DMS153 treated with DMSO at 0.1 percent for 48 hours (cell line): ENCODE measurements at regions not wholly inside any gene's neighbourhood (a gene's known extent, or its start where the extent isn't known, plus 50 kb on each side); places are given as distances from the start of the nearest gene placed in this dataset.

ENCODE experiments used
- DNase-seq: peaks from one replicate; lab custom pipeline; 2025; ENCODE audit not compliant: unreplicated experiment; lab: John Stamatoyannopoulos, UW

DNA sequence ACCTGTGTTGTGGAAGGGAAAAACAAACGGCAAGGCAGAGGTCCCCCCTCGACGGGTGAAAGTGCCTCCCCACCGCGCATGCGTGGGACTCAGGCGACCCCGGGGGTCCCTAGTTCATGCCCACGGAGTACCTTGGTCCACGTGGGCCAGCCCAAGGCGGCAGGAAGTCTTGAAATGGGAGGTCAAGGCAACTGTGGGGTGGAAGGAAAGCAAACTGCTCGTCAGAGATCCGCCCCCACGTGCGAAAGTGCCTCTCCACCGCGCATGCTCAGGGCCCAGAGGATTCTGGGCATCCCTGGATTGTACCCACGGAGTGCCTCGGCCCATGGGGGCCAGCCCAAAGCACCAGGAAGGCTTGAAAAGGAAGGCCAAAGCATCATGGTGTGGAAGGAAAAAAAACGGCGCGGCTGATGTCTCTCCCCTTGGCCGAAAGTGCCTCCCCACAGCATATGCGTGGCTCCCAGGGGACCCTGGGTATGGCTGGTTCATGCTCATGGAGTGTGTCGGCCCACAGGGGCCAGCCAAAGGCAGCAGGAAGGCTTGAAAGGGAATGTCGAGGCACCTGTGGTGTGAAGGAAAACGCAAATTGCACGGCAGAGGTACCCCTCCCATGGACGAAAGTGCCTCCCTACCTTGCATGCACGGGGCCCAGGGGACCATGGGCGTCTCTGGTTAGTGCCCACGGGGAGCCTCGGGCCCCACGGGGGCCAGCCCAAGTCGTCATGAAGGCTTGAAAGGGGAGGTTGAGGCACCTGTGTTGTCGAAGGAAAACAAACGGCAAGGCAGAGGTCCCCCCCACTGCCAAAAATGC, 369.7 kb downstream of the ALG10 start:
- DNase-seq: no peak

DNA sequence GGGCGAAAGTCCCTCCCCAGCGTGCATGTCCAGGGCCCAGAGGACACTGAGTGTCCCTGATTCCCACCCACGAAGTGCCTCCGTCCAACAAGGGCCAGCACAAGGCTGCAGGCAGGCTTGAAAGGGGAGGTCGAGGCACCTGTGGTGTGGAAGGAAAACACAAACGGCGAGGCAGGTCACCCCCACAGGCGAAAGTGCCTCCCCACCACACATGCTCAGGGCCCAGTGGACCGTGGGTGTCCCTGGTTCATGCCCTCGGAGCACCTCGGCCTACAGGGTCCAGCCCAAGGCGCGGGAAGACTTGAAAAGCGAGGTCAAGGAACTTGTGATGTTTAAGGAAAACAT, 370.4 kb downstream of the ALG10 start:
- no peak for DNase-seq

DNA sequence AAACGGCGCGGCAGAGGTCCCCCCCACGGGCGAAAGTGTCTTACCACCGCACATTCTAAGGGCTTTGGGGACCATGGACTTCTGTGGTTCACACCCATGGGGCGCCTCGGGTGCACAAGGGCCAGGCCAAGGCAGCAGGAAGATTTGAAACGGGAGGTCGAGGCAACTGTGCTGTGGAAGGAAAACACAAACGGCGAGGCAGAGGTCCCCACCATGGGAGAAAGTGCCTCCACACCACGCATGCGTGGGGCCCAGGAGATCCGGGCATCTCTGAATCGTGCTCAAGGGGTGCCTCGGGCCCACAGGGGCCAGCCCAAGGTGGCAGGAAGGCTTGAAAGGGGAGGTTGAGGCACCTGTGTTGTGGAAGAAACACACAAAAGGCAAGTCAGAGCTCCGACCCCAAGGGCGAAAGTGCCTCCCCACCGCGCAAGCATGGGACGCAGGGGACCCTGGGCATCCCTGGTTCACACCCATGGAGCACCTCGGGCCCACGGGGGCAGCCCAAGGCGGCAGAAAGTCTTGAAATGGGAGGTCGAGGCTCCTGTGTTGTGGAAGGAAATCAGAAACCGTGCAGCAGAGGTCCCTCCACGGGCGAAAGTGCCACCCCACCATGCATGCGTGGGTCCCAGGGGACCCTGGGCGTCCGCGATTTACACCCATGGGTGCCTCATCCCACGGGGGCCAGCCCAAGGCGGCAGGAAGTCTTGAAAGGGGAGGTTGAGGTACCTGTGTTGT, 371.0 kb downstream of the ALG10 start:
- DNase-seq: no peak

GRCh38 chr12:34393821-34394150, 371.5 kb downstream of the ALG10 start:
- DNase-seq: no peak

DNA sequence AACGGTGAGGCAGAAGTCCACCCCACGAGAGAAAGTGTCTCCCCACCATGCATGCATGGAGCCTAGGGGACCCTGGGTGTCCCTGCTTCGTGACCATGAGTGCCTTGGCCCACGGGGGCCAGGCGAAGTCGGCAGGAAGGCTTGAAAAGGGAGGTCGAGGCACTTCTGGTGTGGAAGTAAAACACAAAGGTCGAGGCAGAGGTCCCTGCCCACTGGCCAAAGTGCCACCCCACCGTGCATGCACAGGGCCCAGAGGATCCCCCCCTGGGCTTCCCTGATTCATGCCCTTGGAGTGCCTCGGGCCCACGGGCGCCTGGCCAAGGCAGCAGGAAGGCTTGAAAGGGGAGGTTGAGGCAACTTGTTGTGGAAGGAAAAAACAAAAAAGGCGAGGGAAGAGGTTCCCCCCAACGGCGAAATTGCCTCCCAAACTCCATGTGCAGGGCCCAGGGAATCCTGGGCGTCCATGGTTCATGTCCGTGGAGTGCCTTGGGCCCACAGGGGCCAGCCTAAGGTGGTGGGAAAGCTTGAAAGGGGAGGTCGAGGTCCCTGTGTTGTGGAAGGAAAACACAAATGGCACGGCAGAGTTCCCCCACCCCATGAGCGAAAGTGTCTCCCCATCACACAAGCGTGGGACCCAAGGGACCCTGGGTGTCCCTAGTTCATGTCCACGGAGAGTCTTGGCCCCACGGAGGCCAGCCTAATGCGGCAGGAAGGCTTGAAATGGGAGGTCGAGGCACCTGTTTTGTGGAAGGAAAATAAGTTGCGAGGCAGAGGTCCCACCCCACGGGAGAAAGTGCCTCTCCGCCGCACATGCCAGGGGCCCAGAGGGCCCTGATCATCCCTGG, 372.1 kb downstream of the ALG10 start:
- DNase-seq: no peak

DNA sequence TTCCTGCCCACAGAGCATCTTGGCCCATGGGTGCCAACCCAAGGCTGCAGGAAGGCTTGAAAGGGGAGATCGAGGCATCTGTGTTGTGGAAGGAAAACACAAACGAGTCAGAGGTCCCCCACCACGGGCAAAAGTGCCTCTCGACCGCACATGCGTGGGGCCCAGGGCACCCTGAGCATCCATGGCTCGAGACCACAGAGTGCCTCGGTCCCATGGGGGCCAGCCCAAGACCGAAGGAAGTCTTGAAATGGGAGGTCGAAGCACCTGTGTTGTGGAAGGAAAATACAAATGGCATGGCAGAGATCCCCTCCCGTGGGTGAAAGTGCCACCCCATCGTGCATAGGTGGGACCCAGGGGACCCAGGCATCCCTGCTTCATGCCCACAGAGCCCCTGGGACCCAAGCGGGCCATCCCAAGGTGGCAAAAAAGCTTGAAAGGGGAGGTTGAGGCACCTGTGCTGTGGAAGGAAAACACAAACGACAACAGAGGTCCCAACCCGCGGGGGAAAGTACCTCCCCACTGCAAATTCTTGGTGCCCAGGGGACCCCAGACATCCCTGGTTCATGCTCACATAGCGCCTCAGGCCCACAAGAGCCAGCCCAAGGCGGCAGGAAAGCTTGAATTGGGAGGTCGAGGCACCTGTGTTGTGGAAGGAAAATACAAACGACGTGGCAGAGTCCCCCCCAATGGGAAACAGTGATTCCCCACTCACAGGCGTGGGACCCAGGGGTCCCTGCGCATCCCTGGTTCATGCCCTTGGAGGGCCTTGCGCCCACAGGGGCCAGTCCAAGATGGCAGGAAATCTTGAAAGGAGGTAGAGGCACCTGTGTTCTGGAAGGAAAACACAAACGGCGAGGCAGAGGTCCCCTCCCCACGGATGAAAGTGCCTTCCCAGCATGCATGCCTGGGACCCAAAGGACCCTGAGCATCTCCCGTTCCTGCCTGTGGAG, 373.0 kb downstream of the ALG10 start:
- DNase-seq: no peak

DNA sequence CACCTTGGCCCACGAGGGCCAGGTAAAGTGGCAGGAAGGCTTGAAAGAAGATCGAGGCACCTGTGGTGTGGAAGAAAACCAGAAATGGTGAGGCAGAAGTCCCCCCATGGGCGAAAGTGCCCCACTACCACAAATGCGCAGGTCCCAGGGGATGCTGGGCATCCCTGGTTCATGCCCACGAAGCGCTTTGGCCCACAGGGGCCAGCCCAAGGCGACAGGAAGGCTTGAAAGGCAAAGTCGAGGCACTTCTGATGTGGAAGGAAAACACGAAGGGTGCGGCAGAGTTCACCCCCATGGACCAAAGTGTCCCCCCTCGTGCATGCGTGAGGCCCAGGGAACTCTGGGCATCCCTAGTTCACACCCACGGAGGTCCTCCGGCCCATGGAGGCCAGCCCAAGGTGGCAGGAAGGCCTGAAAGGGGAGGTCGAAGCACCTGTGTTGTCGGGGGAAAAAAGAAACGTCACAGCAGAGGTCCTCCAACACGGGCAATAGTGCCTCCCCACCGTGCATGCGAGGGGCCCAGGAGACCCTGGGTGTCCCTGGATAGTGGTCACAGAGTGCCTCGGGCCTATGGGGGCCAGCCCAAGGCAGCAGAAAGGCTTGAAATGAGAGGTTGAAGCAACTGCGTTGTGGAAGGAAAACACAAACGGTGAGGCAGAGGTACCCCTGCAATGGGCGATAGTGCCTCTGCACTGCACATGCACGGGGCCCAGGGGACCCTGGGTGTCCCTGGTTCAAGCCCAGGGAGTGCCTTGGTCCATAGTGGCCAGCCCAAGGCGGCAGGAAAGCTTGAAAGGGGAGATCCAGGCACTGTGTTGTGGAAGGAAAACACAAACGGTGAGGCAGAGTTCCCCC, 373.9 kb downstream of the ALG10 start:
- no peak for DNase-seq

DNA sequence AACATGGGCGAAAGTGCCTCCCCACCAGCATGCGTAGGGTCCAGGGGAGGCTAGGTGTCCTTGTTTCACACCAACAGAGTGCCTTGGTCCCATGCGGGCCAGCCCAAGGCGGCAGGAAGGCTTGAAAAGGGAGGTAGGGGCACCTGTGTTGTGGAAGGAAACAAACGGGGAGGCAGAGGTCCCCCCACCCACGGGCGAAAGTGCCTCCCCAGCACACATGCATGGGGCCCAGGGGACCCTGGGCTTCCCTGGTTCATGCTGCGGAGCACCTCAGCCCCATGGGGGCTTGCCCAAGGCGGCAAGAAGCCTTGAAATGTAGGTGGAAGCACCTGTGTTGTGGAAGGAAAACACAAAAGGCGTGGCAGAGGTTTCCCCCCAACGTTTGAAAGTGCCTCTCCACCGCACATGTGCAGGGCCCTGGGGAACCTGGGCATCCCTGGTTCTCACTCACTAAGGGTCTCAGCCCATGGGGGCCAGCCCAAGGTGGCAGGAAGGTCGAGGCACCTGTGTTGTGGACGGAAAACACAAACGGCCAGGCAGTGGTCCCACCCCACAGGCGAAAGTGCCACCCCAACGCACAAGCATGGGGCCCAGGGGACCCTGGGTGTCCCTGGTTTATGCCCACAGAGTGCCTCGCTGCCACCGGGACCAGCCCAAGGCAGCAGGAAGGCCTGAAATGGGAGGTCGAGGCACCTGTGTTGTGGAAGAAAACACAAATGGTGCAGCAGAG, 374.7 kb downstream of the ALG10 start:
- no peak for DNase-seq

DNA sequence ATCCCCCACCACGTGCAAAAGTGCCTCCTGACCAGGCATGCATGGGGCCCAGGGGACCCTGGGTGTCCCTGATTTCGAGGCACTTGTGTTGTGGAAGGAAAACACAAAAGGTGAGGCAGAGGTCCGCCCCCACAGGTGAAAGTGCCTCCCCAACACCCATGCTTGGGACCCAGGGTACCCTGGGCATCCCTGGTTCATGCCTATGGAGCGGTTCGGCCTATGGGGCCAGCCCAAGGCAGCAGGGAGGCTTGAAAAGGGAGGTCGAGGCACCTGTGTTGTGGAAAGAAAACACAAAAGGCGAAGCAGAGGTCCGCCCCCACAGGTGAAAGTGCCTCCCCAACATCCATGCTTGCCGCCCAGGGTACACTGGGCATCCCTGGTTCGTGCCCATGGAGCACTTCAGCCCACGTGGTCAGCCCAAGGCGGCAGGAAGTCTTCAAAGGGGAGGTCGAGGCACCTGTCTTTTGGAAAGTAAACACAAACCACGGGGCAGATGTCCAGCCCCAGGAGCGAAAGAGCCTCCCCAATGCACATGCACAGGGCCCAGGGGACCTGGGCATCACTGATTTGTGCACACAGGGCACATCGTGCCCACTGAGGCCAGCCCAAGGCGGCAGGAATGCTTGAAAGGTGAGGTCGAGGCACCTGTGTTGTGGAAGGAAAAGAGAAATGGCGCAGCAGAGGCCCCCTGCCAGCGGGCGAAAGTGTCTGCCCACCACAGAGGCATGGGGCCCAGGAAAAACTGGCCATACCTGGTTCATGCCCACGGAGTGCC, 375.5 kb downstream of the ALG10 start:
- no peak for DNase-seq

DNA sequence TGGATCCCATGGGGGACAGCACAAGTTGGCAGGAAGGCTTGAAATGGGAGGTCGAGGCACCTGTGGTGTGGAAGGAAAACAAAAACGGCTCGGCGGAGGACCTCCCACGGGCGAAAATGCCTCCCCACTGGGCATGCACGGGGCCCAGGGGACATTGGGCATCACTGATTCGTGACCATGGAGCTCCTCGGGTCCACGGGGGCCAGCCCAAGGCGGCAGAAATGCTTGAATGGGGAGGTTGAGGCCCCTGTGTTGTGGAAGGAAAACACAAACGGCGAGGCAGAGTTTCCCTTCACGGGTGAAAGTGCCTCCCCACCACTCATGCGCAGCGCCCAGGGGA, 376.0 kb downstream of the ALG10 start:
- no peak for DNase-seq

DNA sequence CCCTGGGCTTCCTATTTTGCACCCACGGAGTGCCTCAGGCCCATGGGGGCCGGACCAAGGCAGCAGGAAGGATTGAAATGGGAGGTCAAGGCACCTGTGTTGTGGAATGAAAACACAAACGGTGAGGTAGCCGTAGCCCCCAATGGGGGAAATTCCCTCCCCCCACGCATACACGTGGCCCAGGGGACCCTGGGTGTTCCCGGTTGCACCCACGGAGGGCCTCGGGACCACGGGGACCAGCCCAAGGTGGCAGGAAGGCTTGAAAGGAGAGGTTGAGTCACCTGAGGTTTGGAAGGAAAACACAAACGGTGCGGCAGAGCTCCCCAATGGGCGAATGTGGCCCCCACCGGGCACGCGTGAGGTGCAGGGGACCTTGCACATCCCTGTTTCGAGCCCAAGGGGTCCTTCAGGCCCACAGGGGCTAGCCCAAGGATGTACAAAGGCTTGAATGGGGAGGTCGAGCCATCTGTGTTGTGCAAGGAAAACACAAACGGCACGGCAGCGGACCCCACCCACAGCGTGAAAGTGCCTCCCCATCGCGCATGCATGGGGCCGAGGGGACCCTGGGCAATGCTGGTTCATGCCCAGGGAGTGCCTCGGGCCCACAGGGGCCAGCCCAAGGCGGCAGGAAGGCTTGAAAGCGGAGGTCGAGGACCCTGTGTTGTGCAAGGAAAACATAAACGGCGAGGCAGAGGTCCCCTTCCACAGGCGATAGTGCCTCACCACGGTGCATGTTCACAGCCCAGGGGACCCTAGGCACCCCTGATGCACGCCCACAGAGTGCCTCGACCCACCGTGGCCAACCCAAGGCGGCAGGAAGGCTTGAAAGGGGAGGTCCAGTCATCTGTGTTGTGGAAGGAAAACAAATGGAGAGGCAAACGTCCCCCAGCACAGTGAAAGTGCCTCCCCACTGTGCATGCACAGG, 376.7 kb downstream of the ALG10 start:
- no peak for DNase-seq

DNA sequence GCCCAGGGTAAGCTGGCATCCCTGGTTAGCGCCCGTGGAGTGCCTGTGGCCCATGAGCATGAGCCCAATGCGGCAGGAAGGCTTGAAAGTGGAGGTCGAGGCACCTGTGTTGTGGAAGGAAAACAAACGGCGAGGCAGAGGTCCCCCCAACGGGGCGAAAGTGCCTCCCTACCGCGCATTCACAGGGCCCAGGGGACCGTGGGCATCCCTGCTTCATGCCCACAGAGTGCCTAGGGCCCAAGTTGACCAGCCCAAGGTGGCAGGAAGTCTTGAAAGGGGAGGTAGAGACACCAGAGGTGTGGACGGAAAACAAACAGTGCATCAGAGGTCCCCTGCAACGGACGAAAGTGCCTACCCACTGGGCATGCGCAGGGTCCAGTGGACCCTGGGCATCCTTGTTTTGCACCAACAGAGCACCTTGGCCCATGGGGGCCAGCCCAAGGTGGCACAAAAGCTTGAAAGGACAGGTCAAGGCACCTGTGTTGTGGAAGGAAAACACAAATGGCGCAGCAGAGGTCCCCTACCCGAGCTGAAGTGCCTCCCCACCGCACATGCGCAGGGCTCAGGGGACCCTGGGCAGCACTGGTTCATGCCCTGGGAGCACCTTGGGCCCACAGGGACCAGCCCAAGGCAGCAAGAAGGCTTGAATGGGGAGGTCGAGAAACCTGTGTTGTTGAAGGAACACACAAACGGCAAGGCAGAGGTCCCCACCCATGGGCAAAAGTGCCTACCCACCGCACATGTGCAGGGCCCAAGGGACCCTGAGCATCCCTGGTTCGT, 377.5 kb downstream of the ALG10 start:
- DNase-seq: no peak

DNA sequence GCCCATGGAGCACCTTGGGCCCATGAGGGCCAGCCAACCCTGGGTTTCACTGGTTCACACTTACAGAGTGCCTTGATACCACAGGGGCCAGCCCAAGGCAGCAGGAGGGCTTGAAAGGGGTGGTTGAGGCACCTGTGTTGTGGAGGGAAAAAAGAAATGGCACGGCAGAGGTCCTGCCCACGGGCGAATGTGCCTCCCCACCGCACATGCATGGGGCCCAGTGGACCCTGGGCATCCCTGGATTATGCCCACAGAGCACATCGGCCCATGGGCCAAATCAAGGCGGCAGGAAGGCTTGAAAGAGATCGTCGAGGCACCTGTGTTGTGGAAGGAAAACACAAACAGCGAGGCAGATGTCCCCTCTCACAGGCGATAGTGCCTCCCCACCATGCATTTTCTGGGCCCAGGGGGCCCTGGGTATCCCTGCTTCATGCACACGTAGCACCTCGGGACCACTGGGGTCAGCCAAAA, 378.1 kb downstream of the ALG10 start:
- DNase-seq: no peak

GRCh38 chr12:34400986-34401658, 378.8 kb downstream of the ALG10 start:
- DNase-seq: no peak

DNA sequence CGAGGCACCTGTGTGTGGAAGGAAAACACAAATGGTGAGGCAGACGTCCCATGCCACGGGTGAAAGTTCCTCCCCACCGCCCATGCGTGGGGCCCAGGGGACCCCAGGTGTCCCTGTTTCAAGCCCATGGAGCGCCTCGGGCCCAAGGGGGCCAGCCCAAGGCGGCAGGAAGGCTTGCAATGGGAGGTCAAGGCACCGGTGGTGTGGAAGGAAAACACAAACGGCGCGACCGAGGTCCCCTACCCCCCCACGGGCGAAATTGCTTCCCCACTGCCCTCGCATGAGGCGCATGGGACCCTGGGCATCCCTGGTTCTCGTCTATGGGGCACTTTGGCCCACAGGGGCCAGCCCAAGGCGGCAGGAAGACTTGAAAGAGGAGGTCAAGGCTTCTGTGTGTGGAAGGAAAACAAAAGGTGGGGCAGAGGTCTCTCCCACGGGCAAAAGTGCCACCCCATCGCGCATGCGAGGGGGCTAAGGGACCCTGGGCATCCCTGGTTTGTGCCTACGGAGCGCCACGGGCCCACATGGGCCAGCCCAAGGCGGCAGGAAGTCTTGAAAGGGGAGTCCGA, 379.4 kb downstream of the ALG10 start:
- no peak for DNase-seq
